GM23338 (cell line): ENCODE measurements at regions not wholly inside any gene's neighbourhood (a gene's known extent, or its start where the extent isn't known, plus 50 kb on each side); places are given as distances from the start of the nearest gene placed in this dataset.

ENCODE experiments used
- ATAC-seq: fragments of 200-7000 bp; cut with Tn5 transposase; 3 replicates; pipeline ENCODE4 v1.9.1; 2020
- DNase-seq: peaks from one replicate; pipeline ENCODE4 v3.0.0-alpha.2; 2015; ENCODE audit warnings: low spot score
- H2AFZ ChIP-seq: fragments of 200-600 bp; sonication (generic); 2 replicates; pipeline ENCODE4 v1.8.0; 2016; ENCODE audit warnings: antibody characterized with exemption, mild to moderate bottlenecking, moderate library complexity
- H3F3A ChIP-seq: fragments of 200-600 bp; sonication (generic); replicated peaks from 2 replicates; pipeline ENCODE4 v1.8.0; 2017; ENCODE audit warnings: antibody characterized with exemption, mixed run types, low read depth
- H3K27ac ChIP-seq: fragments of 200-600 bp; sonication (generic); 2 replicates; pipeline ENCODE4 v1.6.1; 2016; ENCODE audit warnings: low read depth
- H3K27me3 ChIP-seq: fragments of 200-600 bp; sonication (generic); 2 replicates; pipeline ENCODE4 v1.8.0; 2016; ENCODE audit warnings: mild to moderate bottlenecking, mixed run types, moderate library complexity; ENCODE audit not compliant: insufficient read depth
- H3K36me3 ChIP-seq: fragments of 200-600 bp; sonication (generic); 2 replicates; pipeline ENCODE4 v1.8.0; 2016; ENCODE audit warnings: mild to moderate bottlenecking; ENCODE audit not compliant: insufficient read depth
- H3K4me1 ChIP-seq: fragments of 200-600 bp; sonication (generic); 2 replicates; pipeline ENCODE4 v1.8.0; 2016; ENCODE audit warnings: mild to moderate bottlenecking, moderate library complexity; ENCODE audit not compliant: insufficient read depth
- H3K4me2 ChIP-seq: fragments of 200-600 bp; sonication (generic); 2 replicates; pipeline ENCODE4 v1.7.1; 2017; ENCODE audit warnings: mixed run types
- H3K4me3 ChIP-seq: fragments of 200-600 bp; sonication (generic); 2 replicates; pipeline ENCODE4 v1.6.1; 2016; ENCODE audit warnings: mixed run types
- H3K79me2 ChIP-seq: fragments of 200-600 bp; sonication (generic); replicated peaks from 2 replicates; pipeline ENCODE4 v1.8.0; 2017; ENCODE audit warnings: mild to moderate bottlenecking; ENCODE audit not compliant: insufficient read depth
- H3K9me2 ChIP-seq: fragments of 200-600 bp; sonication (generic); 2 replicates; pipeline ENCODE4 v1.8.0; 2017; ENCODE audit not compliant: insufficient read depth
- H4K20me1 ChIP-seq: fragments of 200-600 bp; sonication (generic); replicated peaks from 2 replicates; pipeline ENCODE4 v1.8.0; 2017; ENCODE audit warnings: mild to moderate bottlenecking; ENCODE audit not compliant: insufficient read depth
- H3K27ac Mint-ChIP-seq: 2 replicates; pipeline ENCODE4 v1.8.0; 2020; ENCODE audit warnings: inconsistent platforms, mild to moderate bottlenecking, moderate library complexity, mixed read lengths
- H3K27me3 Mint-ChIP-seq: 3 replicates; pipeline ENCODE4 v1.8.0; 2022; ENCODE audit warnings: low read depth, mild to moderate bottlenecking, moderate library complexity, mixed read lengths, inconsistent platforms; ENCODE audit not compliant: insufficient read depth, poor library complexity
- H3K36me3 Mint-ChIP-seq: 3 replicates; pipeline ENCODE4 v1.8.0; 2021; ENCODE audit warnings: low read depth, mild to moderate bottlenecking, inconsistent platforms, moderate library complexity, mixed read lengths
- H3K4me1 Mint-ChIP-seq: 3 replicates; pipeline ENCODE4 v1.8.0; 2020; ENCODE audit warnings: mild to moderate bottlenecking, inconsistent platforms, mixed read lengths
- H3K4me3 Mint-ChIP-seq: 3 replicates; pipeline ENCODE4 v1.8.0; 2021; ENCODE audit warnings: moderate library complexity, mild to moderate bottlenecking, inconsistent platforms, mixed read lengths
- H3K9me3 Mint-ChIP-seq: 3 replicates; pipeline ENCODE4 v1.8.0; 2020; ENCODE audit warnings: moderate library complexity, mild to moderate bottlenecking, inconsistent platforms, mixed read lengths
- EZH2 ChIP-seq: fragments of 200-600 bp; sonication (generic); IDR thresholded peaks from one replicate; pipeline ENCODE4 v1.8.0; 2017; ENCODE audit warnings: antibody characterized with exemption, mild to moderate bottlenecking, low read depth; ENCODE audit not compliant: unreplicated experiment
- EZH2phosphoT487 ChIP-seq: fragments of 200-600 bp; sonication (generic); IDR thresholded peaks from one replicate; pipeline ENCODE4 v1.8.1; 2018; ENCODE audit warnings: antibody characterized with exemption; ENCODE audit not compliant: unreplicated experiment
- NANOG ChIP-seq: IDR thresholded peaks from 2 replicates; pipeline ENCODE4 v1.6.1; 2016; ENCODE audit warnings: antibody characterized with exemption, borderline replicate concordance
- POLR2AphosphoS5 ChIP-seq: IDR thresholded peaks from 2 replicates; pipeline ENCODE4 v1.6.1; 2016; ENCODE audit warnings: antibody characterized with exemption, low read depth
- ZNF114 ChIP-seq: fragments of 250-450 bp; sonication (Bioruptor Pico); IDR thresholded peaks from 2 replicates; pipeline ENCODE4 v1.5.0; 2020; ENCODE audit warnings: mild to moderate bottlenecking, moderate library complexity
- ZNF331 ChIP-seq: fragments of 250-450 bp; sonication (Bioruptor Pico); IDR thresholded peaks from 2 replicates; pipeline ENCODE4 v1.5.0; 2020; ENCODE audit warnings: low read depth, mild to moderate bottlenecking, moderate library complexity
- TF ChIP-seq, protein P1 (sequence below): IDR thresholded peaks from one replicate; pipeline ENCODE4 v1.6.1; 2018; ENCODE audit warnings: antibody characterized with exemption; ENCODE audit not compliant: unreplicated experiment
- TF ChIP-seq, protein P2 (sequence below), 2 experiments: fragments of 200-600 bp in 1 of 2; sonication (generic) in 1 of 2; conservative IDR thresholded peaks; 2 replicates each; pipeline versions ENCODE4 v1.5.1 to v1.6.1; 2016 to 2017; ENCODE audit warnings: antibody characterized with exemption in 2 of 2, low read depth in 2 of 2, mild to moderate bottlenecking in 2 of 2, moderate library complexity in 1 of 2
- TF ChIP-seq, protein P3 (sequence below): IDR thresholded peaks from 2 replicates; pipeline ENCODE4 v1.6.1; 2016; ENCODE audit warnings: antibody characterized with exemption

DNA sequence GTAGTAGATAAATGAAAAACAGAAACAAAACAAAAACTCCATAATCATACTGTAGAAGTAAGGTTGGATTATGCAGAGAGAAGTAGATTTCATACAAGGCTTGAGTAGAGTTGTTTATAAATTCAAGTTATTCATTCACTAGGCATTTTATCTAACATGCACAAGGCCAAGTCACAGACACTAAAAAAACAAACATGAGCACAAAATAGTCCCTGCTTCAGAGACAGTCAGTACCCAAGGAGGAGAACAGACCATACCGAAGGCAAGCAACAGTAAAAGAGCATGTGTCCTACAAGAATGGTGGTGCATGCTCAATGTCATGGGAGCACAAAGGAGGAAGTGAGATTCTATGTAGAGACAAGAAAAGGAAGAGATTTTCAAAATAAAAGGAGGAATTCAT, 796.5 kb upstream of the LRRC4C start:
- Histone ChIP-seq H3K9me2 (no peaks in the 10 kb centered on the region), H3K79me2 (no peaks in the 10 kb centered on the region), H3K36me3 (no peaks in the 10 kb centered on the region; the same call in 1 of the 2 replicates), H3K27me3 (no peaks in the 10 kb centered on the region), H3K4me1 (no peaks in the 10 kb centered on the region), H3K27ac (no peak overlapping the region), H3F3A (no peaks in the 10 kb centered on the region), H3K4me2 (no peak overlapping the region), H4K20me1 (no peaks in the 10 kb centered on the region), H3K4me3 (no peak overlapping the region), H2AFZ (no peak overlapping the region)
- Mint-ChIP-seq H3K4me1 (no peaks in the 10 kb centered on the region; the same call in 2 of the 3 replicates), H3K27ac (no peak overlapping the region), H3K9me3 (peaks cover 78% of the 10 kb centered on the region), H3K4me3 (no peak overlapping the region), H3K27me3 (peaks cover 3% of the 10 kb centered on the region), H3K36me3 (peaks cover 2% of the 10 kb centered on the region; the same call in 1 of the 3 replicates)
- ATAC-seq: no peak
- TF ChIP-seq, protein P1, sequence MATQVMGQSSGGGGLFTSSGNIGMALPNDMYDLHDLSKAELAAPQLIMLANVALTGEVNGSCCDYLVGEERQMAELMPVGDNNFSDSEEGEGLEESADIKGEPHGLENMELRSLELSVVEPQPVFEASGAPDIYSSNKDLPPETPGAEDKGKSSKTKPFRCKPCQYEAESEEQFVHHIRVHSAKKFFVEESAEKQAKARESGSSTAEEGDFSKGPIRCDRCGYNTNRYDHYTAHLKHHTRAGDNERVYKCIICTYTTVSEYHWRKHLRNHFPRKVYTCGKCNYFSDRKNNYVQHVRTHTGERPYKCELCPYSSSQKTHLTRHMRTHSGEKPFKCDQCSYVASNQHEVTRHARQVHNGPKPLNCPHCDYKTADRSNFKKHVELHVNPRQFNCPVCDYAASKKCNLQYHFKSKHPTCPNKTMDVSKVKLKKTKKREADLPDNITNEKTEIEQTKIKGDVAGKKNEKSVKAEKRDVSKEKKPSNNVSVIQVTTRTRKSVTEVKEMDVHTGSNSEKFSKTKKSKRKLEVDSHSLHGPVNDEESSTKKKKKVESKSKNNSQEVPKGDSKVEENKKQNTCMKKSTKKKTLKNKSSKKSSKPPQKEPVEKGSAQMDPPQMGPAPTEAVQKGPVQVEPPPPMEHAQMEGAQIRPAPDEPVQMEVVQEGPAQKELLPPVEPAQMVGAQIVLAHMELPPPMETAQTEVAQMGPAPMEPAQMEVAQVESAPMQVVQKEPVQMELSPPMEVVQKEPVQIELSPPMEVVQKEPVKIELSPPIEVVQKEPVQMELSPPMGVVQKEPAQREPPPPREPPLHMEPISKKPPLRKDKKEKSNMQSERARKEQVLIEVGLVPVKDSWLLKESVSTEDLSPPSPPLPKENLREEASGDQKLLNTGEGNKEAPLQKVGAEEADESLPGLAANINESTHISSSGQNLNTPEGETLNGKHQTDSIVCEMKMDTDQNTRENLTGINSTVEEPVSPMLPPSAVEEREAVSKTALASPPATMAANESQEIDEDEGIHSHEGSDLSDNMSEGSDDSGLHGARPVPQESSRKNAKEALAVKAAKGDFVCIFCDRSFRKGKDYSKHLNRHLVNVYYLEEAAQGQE: no peak
- TF ChIP-seq POLR2AphosphoS5: no peak
- TF ChIP-seq, protein P2, sequence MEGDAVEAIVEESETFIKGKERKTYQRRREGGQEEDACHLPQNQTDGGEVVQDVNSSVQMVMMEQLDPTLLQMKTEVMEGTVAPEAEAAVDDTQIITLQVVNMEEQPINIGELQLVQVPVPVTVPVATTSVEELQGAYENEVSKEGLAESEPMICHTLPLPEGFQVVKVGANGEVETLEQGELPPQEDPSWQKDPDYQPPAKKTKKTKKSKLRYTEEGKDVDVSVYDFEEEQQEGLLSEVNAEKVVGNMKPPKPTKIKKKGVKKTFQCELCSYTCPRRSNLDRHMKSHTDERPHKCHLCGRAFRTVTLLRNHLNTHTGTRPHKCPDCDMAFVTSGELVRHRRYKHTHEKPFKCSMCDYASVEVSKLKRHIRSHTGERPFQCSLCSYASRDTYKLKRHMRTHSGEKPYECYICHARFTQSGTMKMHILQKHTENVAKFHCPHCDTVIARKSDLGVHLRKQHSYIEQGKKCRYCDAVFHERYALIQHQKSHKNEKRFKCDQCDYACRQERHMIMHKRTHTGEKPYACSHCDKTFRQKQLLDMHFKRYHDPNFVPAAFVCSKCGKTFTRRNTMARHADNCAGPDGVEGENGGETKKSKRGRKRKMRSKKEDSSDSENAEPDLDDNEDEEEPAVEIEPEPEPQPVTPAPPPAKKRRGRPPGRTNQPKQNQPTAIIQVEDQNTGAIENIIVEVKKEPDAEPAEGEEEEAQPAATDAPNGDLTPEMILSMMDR (conservative IDR thresholded peaks at IDR 0.05; ENCODE audit: low read depth in 2 of 2): no peak
- TF ChIP-seq ZNF331: no peak
- no peak for TF ChIP-seq EZH2
- no peak for TF ChIP-seq ZNF114 (CRISPR knock-in tag)
- TF ChIP-seq, protein P3, sequence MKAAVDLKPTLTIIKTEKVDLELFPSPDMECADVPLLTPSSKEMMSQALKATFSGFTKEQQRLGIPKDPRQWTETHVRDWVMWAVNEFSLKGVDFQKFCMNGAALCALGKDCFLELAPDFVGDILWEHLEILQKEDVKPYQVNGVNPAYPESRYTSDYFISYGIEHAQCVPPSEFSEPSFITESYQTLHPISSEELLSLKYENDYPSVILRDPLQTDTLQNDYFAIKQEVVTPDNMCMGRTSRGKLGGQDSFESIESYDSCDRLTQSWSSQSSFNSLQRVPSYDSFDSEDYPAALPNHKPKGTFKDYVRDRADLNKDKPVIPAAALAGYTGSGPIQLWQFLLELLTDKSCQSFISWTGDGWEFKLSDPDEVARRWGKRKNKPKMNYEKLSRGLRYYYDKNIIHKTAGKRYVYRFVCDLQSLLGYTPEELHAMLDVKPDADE: no peak
- no peak for DNase-seq

DNA sequence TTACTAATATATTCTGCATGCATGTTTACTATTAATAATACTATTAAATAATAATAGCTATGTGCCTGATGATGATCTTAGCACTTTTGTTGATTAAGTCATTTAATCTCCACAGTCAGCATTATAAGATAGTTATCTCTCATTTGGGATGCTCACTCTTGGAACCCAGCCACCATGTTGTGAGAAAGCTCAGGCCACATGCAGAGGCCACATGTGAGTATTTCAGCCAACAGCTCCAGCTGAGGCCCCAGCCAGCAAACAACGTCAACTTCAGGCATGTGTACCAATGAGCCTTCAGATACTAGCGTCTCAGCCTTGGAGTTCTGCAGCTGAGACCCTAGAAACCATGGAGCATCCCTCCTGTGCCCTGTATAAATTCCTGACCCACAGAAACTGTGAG, 798.1 kb upstream of the LRRC4C start:
- Histone ChIP-seq H3K4me1 (no peaks in the 10 kb centered on the region), H3K27ac (no peak overlapping the region), H3K9me2 (no peaks in the 10 kb centered on the region), H3K36me3 (no peaks in the 10 kb centered on the region; the same call in 1 of the 2 replicates), H3K4me3 (no peak overlapping the region), H3K27me3 (no peaks in the 10 kb centered on the region), H4K20me1 (no peaks in the 10 kb centered on the region), H3K79me2 (no peaks in the 10 kb centered on the region), H2AFZ (no peak overlapping the region), H3K4me2 (no peak overlapping the region), H3F3A (no peaks in the 10 kb centered on the region)
- Mint-ChIP-seq H3K27ac (no peak overlapping the region), H3K4me3 (no peak overlapping the region), H3K9me3 (peaks cover 76% of the 10 kb centered on the region), H3K36me3 (peaks cover 2% of the 10 kb centered on the region; the same call in 1 of the 3 replicates), H3K27me3 (peaks cover 3% of the 10 kb centered on the region), H3K4me1 (no peaks in the 10 kb centered on the region; the same call in 2 of the 3 replicates)
- DNase-seq: no peak
- ATAC-seq: no peak
- TF ChIP-seq EZH2phosphoT487 (no peak), ZNF114 (CRISPR knock-in tag) (no peak), NANOG (no peak), ZNF331 (no peak), POLR2AphosphoS5 (no peak)
- TF ChIP-seq, protein P3: no peak
- TF ChIP-seq, protein P1: no peak
